Mucosa of rectum (tissue), 2 donors: ENCODE measurements at regions not wholly inside any gene's neighbourhood (a gene's known extent, or its start where the extent isn't known, plus 50 kb on each side); places are given as distances from the start of the nearest gene placed in this dataset.

ENCODE experiments used
- H3K27ac ChIP-seq, 2 donors: one replicate each; pipeline ENCODE4 v1.7.0; 2013; ENCODE audit warnings: inconsistent platforms in 2 of 2, low read depth in 2 of 2, low read length in 2 of 2
- H3K27me3 ChIP-seq, 2 donors: one replicate each; pipeline ENCODE4 v1.7.0; 2013; ENCODE audit warnings: low read length in 2 of 2; ENCODE audit not compliant: control insufficient read depth in 2 of 2, insufficient read depth in 2 of 2
- H3K36me3 ChIP-seq, 2 donors: one replicate each; pipeline ENCODE4 v1.7.0; 2013; ENCODE audit warnings: low read length in 2 of 2; ENCODE audit not compliant: control insufficient read depth in 2 of 2, insufficient read depth in 2 of 2
- H3K4me1 ChIP-seq, 2 donors: one replicate each; pipeline ENCODE4 v1.7.0; 2013; ENCODE audit warnings: low read length in 2 of 2, mild to moderate bottlenecking in 1 of 2; ENCODE audit not compliant: control insufficient read depth in 2 of 2, insufficient read depth in 2 of 2
- H3K4me3 ChIP-seq, 2 donors: one replicate each; pipeline ENCODE4 v1.7.0; 2013; ENCODE audit warnings: low read length in 2 of 2
- H3K9ac ChIP-seq, 2 donors: one replicate each; pipeline ENCODE4 v1.7.0; 2013; ENCODE audit warnings: low read length in 2 of 2, low read depth in 1 of 2, mild to moderate bottlenecking in 1 of 2
- H3K9me3 ChIP-seq, 2 donors: one replicate each; pipeline ENCODE4 v1.7.0; 2013; ENCODE audit warnings: low read length in 2 of 2; ENCODE audit not compliant: control insufficient read depth in 2 of 2
- donor health status: healthy.
- donor health status: Normal muscosa, but diverticular disease.

DNA sequence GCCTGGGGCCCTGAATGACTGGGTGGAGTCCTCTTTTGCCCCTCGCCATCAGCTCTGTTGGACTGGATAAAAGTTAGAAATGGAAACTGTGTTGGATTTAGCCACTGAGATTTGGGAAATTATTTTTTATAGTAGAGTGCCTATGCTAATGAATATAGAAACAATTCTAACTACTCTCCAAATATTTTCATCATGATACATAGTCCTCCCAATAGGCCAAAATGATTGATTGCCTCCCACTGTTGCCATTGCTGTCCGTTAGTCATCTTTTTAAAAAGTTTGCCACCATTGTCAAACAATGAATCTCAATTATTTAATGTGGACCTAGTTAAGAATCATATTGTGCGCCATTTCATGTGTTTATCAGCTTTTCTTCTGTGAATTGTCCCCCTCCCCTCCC lies 417.0 kb downstream of the GALR1 start:
- H3K27ac ChIP-seq, result no peak overlapping the region
- H3K9ac ChIP-seq, result no peak overlapping the region
- no peaks in the 10 kb centered on the region for H3K9me3 ChIP-seq
- no peak overlapping the region for H3K4me3 ChIP-seq
- no peaks in the 10 kb centered on the region for H3K27me3 ChIP-seq
- no peaks in the 10 kb centered on the region for H3K36me3 ChIP-seq
- H3K4me1 ChIP-seq, result no peaks in the 10 kb centered on the region

DNA sequence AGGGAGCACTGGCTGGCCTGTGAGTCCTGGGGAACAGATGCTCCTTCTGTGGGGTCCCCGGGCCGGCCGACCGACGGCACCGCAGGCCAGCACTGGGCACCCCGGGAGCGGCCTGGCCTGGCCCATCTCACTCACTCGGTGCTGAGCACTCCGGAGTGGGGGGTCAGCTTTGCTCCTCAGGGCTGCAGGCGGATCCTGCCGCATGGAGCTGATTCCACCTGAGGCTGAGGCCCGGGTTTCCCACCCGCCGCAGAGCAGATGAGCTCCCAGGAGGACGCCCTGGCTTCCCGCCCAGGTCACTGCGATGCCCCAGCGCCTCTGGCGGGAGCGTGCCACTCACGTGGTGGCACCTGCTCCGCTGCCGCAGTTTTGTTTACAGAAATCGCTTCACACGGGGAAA lies 418.6 kb downstream of the GALR1 start:
- Histone ChIP-seq H3K27ac (no peak overlapping the region), H3K36me3 (no peaks in the 10 kb centered on the region), H3K27me3 (no peaks in the 10 kb centered on the region), H3K4me1 (no peaks in the 10 kb centered on the region), H3K4me3 (no peak overlapping the region), H3K9ac (no peak overlapping the region), H3K9me3 (no peaks in the 10 kb centered on the region)

GRCh38 chr18:77669331-77669730 lies 419.7 kb downstream of the GALR1 start:
- Histone ChIP-seq H3K27ac (no peak overlapping the region), H3K9ac (no peak overlapping the region), H3K4me3 (no peak overlapping the region), H3K27me3 (no peaks in the 10 kb centered on the region), H3K9me3 (no peaks in the 10 kb centered on the region), H3K4me1 (no peaks in the 10 kb centered on the region), H3K36me3 (no peaks in the 10 kb centered on the region)

GRCh38 chr18:77671456-77672167 lies 422.0 kb downstream of the GALR1 start:
- Histone ChIP-seq H3K27ac (no peak overlapping the region), H3K36me3 (no peaks in the 10 kb centered on the region), H3K4me3 (no peak overlapping the region), H3K4me1 (no peaks in the 10 kb centered on the region), H3K27me3 (no peaks in the 10 kb centered on the region), H3K9me3 (no peaks in the 10 kb centered on the region), H3K9ac (no peak overlapping the region)

- Histone ChIP-seq H3K4me3 (no peak overlapping the region), H3K27me3 (peaks cover 0 to 4% of the 10 kb centered on the region in 2 donors), H3K36me3 (no peaks in the 10 kb centered on the region), H3K4me1 (no peaks in the 10 kb centered on the region), H3K9me3 (no peaks in the 10 kb centered on the region), H3K27ac (no peak overlapping the region), H3K9ac (no peak overlapping the region)
Observed at GRCh38 chr18:77676910-77677309, 427.3 kb downstream of the GALR1 start.

DNA sequence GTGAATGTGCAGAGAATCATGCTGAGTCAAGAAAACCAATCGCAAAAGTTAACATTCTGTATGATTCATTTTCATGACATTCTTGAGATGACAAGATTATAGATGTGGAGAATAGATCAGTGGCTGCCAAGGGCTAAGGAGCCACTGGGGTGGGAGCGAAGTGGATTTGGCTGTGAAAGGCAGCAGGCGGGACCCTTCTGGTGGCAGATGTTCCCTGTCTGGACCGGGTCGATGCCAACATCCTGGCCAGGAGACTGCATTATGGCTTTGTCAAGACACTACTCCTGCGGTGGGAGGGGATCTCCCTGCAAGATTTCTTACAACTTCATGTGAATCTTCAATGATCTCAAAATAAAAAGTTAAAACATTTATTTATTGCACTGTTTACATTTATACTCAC lies 427.9 kb downstream of the GALR1 start:
- Histone ChIP-seq H3K36me3 (no peaks in the 10 kb centered on the region), H3K4me1 (no peaks in the 10 kb centered on the region), H3K27me3 (peaks cover 0 to 4% of the 10 kb centered on the region in 2 donors), H3K9me3 (no peaks in the 10 kb centered on the region), H3K9ac (no peak overlapping the region), H3K27ac (no peak overlapping the region), H3K4me3 (no peak overlapping the region)

DNA sequence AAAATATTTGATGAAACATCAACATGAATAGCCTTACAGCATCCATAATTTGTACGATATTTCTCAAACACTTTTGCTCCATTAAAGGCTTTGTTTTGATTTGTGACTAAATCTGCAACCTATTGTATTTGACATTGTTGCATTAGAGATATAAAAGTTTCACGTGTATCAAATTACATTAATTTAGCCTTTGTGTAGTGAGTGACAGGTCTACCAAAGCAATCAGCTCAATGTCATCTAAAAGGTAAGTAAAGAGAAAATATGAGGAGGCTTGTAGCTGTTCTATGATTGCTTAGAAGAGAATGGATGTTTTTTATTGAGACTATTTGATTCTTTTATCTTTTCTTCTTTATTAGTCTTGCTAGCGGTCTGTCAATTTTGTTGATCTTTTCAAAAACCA lies 430.2 kb downstream of the GALR1 start:
- H3K9me3 ChIP-seq, result no peaks in the 10 kb centered on the region
- H3K27me3 ChIP-seq, result peaks cover 0 to 4% of the 10 kb centered on the region in 2 donors
- H3K27ac ChIP-seq, result no peak overlapping the region
- H3K4me1 ChIP-seq, result no peaks in the 10 kb centered on the region
- no peak overlapping the region for H3K9ac ChIP-seq
- no peak overlapping the region for H3K4me3 ChIP-seq
- no peaks in the 10 kb centered on the region for H3K36me3 ChIP-seq

GRCh38 chr18:77700051-77700450 lies 450.4 kb downstream of the GALR1 start:
- Histone ChIP-seq H3K27me3 (no peaks in the 10 kb centered on the region), H3K27ac (no peak overlapping the region), H3K9me3 (no peaks in the 10 kb centered on the region), H3K4me3 (no peak overlapping the region), H3K36me3 (no peaks in the 10 kb centered on the region), H3K4me1 (no peaks in the 10 kb centered on the region), H3K9ac (no peak overlapping the region)

GRCh38 chr18:77701977-77702376 lies 452.3 kb downstream of the GALR1 start:
- Histone ChIP-seq H3K4me3 (no peak overlapping the region), H3K9me3 (no peaks in the 10 kb centered on the region), H3K4me1 (no peaks in the 10 kb centered on the region), H3K9ac (no peak overlapping the region), H3K27me3 (no peaks in the 10 kb centered on the region), H3K27ac (no peak overlapping the region), H3K36me3 (no peaks in the 10 kb centered on the region)

GRCh38 chr18:77702686-77703085 lies 453.0 kb downstream of the GALR1 start:
- Histone ChIP-seq H3K9ac (no peak overlapping the region), H3K4me1 (no peaks in the 10 kb centered on the region), H3K9me3 (no peaks in the 10 kb centered on the region)

DNA sequence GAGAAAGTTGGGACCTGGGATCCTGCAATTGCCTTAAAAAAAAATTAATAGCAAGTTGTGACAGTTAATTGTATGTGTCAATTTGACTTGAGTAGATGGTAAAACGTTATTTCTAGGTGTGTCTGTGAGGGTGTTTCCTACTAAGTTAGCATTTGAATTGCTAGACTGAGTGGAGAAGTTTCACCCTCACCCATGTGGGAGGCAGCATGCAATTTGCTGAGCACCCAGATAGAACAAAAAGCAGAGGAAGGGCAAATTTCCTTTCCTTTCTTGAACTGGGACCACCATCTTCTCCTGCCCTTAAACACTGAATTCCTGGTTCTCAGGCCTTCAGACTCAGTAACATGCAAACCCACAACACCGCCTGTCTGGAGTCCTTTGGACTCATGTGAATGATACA lies 455.7 kb downstream of the GALR1 start:
- H3K36me3 ChIP-seq, result no peaks in the 10 kb centered on the region
- no peaks in the 10 kb centered on the region for H3K27me3 ChIP-seq
- H3K4me1 ChIP-seq, result no peaks in the 10 kb centered on the region

More at GRCh38 chr18:77702686-77703085, 453.0 kb downstream of the GALR1 start:
- H3K27me3 ChIP-seq, result no peaks in the 10 kb centered on the region
- no peak overlapping the region for H3K4me3 ChIP-seq
- H3K27ac ChIP-seq, result no peak overlapping the region
- H3K36me3 ChIP-seq, result no peaks in the 10 kb centered on the region

More for the DNA sequence above, 455.7 kb downstream of the GALR1 start:
- Histone ChIP-seq H3K9ac (no peak overlapping the region), H3K9me3 (no peaks in the 10 kb centered on the region), H3K4me3 (no peak overlapping the region), H3K27ac (no peak overlapping the region)
